H1 (cell line): ENCODE measurements at regions not wholly inside any gene's neighbourhood (a gene's known extent, or its start where the extent isn't known, plus 50 kb on each side); places are given as distances from the start of the nearest gene placed in this dataset.

ENCODE experiments used
- CHD7 ChIP-seq: fragments of 300-600 bp; sonication (generic); IDR thresholded peaks from 2 replicates; pipeline ENCODE4 v1.7.1; 2012; ENCODE audit warnings: low read length, moderate library complexity, mild to moderate bottlenecking, inconsistent platforms; ENCODE audit not compliant: insufficient replicate concordance
- RXRA ChIP-seq: IDR thresholded peaks from 2 replicates; pipeline ENCODE4 v1.6.1; 2011; ENCODE audit warnings: low read depth, mild to moderate bottlenecking, low read length, moderate library complexity; ENCODE audit not compliant: insufficient read depth

DNA sequence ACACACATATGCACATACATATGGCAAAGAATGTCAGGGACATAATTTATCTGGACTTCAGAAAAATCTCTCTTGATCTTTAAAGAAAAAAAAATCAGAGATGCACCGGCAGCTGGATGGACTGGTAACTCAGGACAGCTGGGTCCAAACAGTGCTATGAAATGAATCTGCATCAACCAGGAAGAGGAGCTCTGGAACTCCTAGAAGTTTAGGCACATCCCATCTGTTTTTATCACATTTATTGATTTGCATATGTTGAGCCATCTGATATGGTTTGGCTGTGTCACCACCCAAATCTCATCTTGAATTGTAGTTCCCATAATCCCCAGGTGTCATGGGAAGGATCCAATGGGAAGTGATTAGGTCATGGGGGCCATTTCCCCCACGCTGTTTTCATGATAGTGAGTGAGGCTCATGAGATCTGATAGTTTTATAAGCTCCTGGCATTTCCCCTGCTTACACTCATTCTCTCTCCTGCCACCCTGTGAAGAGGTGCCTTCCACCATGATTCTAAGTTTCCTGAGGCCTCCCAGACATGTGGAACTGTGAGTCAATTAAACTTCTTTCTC, 87.7 kb upstream of the AKIP1 start (continued):
- TF ChIP-seq CHD7 (no peak), RXRA (no peak)
